A673 (cell line): ENCODE measurements at regions not wholly inside any gene's neighbourhood (a gene's known extent, or its start where the extent isn't known, plus 50 kb on each side); places are given as distances from the start of the nearest gene placed in this dataset.

ENCODE experiments used
- CTCF ChIP-seq: fragments of 300-800, 200-600 bp; sonication (generic); conservative IDR thresholded peaks from 2 replicates; pipeline ENCODE4 v1.5.1; 2017; ENCODE audit warnings: low read depth, mild to moderate bottlenecking, antibody characterized with exemption, low read length, moderate library complexity, mixed read lengths
- EZH2 ChIP-seq: fragments of 200-600 bp; sonication (generic); IDR thresholded peaks from 2 replicates; pipeline ENCODE4 v1.6.1; 2017; ENCODE audit warnings: borderline replicate concordance, low read depth, mild to moderate bottlenecking, mixed read lengths, antibody characterized with exemption, low read length; ENCODE audit not compliant: poor library complexity, severe bottlenecking

- TF ChIP-seq CTCF (no peak), EZH2 (no peak)
Measured at GRCh38 chr11:109510316-109510715, 88.3 kb downstream of the C11orf87 start.
